ENCODE measurements at regions not wholly inside any gene's neighbourhood (a gene's known extent, or its start where the extent isn't known, plus 50 kb on each side); places are given as distances from the start of the nearest gene placed in this dataset.

DNA sequence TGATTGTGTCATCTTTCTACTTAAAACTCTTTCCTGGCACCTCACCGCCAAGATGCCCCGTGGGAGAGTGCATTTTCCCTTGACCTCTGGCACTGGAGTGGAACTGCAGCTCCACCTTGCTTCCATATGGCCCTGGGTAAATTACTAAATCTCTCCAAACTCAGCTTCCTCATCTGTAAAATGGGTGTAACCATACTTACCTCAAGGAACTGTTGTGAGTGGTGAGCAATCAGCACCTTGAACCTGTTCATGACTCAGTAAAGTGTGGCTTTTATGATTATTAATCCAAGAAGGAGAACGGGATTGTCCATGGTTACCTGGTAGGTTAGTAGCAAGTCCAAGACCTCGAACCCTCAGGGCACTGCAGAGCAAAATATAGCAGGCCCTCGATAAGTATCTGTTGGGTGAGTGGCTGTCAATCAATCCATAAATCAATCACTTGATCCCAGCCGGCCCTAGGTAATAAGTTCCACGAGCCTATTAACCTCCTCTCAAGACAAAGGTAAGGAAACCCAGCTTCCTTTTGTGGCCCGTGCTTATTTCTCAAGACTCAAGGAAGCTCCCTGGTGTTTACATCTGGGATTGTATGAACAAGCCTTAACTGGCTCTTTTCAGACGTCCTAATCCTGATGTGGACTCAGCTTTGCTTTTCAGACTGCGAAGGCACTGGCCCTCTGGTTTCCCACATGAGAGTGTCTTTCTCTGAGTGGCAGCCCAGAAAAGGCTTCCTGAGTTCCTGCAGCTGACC lies 114.0 kb upstream of the GJB5 start:
- Histone ChIP-seq H3K27me3 (no peaks in the 10 kb centered on the region), H3K4me1 (no peaks in the 10 kb centered on the region), H3K4me3 (no peak overlapping the region), H3K27ac (replicated peaks in 1 of 4) (no peak overlapping the region), H3K36me3 (no peaks in the 10 kb centered on the region), H3K9me3 (no peaks in the 10 kb centered on the region)
- intact Hi-C loops (cut with DNase I) = no loop called here
- no peak for DNase-seq (ENCODE audit: extremely low spot score)
- TF ChIP-seq EP300 (IDR thresholded peaks at IDR 0.05) (no peak), POLR2A (IDR thresholded peaks at IDR 0.05; ENCODE audit: low read depth) (no peak)
- WGBS = 74% methylated on average over 10 of the region's 10 CpGs

DNA sequence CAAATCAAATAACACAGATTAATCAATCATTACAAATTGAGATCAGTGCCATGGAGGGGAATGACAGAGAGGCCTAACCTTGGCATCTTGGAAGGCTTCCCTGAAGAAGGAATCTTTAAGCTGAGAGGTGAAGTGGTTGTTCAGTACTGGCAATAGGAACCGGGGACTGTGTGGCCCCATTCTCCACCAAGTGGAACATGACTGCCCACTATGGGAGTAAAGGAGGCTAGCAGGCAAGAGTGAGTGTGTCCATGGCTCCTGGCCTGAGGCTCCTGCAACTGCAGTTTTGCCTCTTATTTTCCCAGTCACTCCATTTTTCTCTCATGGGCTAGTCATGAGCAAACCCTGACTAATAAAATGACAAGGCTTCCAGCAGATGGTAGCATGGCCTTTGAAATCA lies 112.2 kb upstream of the GJB5 start:
- TF ChIP-seq, protein P1, sequence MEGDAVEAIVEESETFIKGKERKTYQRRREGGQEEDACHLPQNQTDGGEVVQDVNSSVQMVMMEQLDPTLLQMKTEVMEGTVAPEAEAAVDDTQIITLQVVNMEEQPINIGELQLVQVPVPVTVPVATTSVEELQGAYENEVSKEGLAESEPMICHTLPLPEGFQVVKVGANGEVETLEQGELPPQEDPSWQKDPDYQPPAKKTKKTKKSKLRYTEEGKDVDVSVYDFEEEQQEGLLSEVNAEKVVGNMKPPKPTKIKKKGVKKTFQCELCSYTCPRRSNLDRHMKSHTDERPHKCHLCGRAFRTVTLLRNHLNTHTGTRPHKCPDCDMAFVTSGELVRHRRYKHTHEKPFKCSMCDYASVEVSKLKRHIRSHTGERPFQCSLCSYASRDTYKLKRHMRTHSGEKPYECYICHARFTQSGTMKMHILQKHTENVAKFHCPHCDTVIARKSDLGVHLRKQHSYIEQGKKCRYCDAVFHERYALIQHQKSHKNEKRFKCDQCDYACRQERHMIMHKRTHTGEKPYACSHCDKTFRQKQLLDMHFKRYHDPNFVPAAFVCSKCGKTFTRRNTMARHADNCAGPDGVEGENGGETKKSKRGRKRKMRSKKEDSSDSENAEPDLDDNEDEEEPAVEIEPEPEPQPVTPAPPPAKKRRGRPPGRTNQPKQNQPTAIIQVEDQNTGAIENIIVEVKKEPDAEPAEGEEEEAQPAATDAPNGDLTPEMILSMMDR (IDR thresholded peaks at IDR 0.05) = no peak
- TF ChIP-seq POLR2A (IDR thresholded peaks at IDR 0.05; ENCODE audit: low read depth) (no peak), EP300 (IDR thresholded peaks at IDR 0.05) (no peak), POLR2AphosphoS5 (IDR thresholded peaks at IDR 0.05) (no peak)
- Histone ChIP-seq H3K27me3 (peaks cover 0 to 15% (median 3%) of the 10 kb centered on the region in 4 donors), H3K9me3 (no peaks in the 10 kb centered on the region), H3K4me1 (no peaks in the 10 kb centered on the region), H3K36me3 (no peaks in the 10 kb centered on the region), H3K27ac (replicated peaks in 1 of 4) (no peak overlapping the region), H3K4me3 (no peak overlapping the region)
- WGBS = 44% methylated on average over 1 of the region's 1 CpG
- no peak for DNase-seq (ENCODE audit: extremely low spot score)
- intact Hi-C loops (cut with DNase I) = no loop called here

GRCh38 chr1:34645109-34645688 lies 109.6 kb upstream of the GJB5 start:
- no peak overlapping the region for H3K27ac ChIP-seq (replicated peaks in 1 of 4)
- H3K4me3 ChIP-seq = no peak overlapping the region
- intact Hi-C loops (cut with DNase I) = no loop called here
- peaks cover 0 to 38% (median 5%) of the 10 kb centered on the region in 4 donors for H3K27me3 ChIP-seq
- H3K36me3 ChIP-seq = no peaks in the 10 kb centered on the region
- no peak for DNase-seq (ENCODE audit: extremely low spot score)
- H3K9me3 ChIP-seq = no peaks in the 10 kb centered on the region
- no peaks in the 10 kb centered on the region for H3K4me1 ChIP-seq
- no peak for TF ChIP-seq POLR2A (IDR thresholded peaks at IDR 0.05; ENCODE audit: low read depth)
- no peak for TF ChIP-seq EP300 (IDR thresholded peaks at IDR 0.05)
- TF ChIP-seq POLR2AphosphoS5 (IDR thresholded peaks at IDR 0.05) = no peak
- TF ChIP-seq, protein P1 (IDR thresholded peaks at IDR 0.05) = no peak
- 20% methylated on average over 7 of the region's 7 CpGs for whole genome bisulfite sequencing

GRCh38 chr1:34645919-34646318 lies 108.9 kb upstream of the GJB5 start:
- intact Hi-C loops (cut with DNase I) = no loop called here
- TF ChIP-seq POLR2AphosphoS5 (IDR thresholded peaks at IDR 0.05) (no peak), POLR2A (IDR thresholded peaks at IDR 0.05; ENCODE audit: low read depth) (no peak), EP300 (IDR thresholded peaks at IDR 0.05) (no peak)
- TF ChIP-seq, protein P1 (IDR thresholded peaks at IDR 0.05) = no peak
- 60% methylated on average over 3 of the region's 3 CpGs for WGBS

GRCh38 chr1:34648501-34648900 lies 106.3 kb upstream of the GJB5 start:
- no peak overlapping the region for H3K27ac ChIP-seq (replicated peaks in 1 of 4)
- no peaks in the 10 kb centered on the region for H3K4me1 ChIP-seq
- intact Hi-C loops (cut with DNase I) = no loop called here
- H3K9me3 ChIP-seq = no peaks in the 10 kb centered on the region
- H3K27me3 ChIP-seq = peaks cover 0 to 71% (median 5%) of the 10 kb centered on the region in 4 donors
- H3K36me3 ChIP-seq = no peaks in the 10 kb centered on the region
- no peak for TF ChIP-seq POLR2AphosphoS5 (IDR thresholded peaks at IDR 0.05)
- TF ChIP-seq, protein P1 (IDR thresholded peaks at IDR 0.05) = no peak
- no peak for DNase-seq (ENCODE audit: extremely low spot score)
- WGBS = 61% methylated on average over 6 of the region's 6 CpGs
- H3K4me3 ChIP-seq = no peak overlapping the region

More at GRCh38 chr1:34645919-34646318, 108.9 kb upstream of the GJB5 start:
- no peak for DNase-seq (ENCODE audit: extremely low spot score)
- no peaks in the 10 kb centered on the region for H3K36me3 ChIP-seq
- H3K27me3 ChIP-seq = peaks cover 0 to 45% (median 5%) of the 10 kb centered on the region in 4 donors
- no peak overlapping the region for H3K4me3 ChIP-seq
- no peaks in the 10 kb centered on the region for H3K9me3 ChIP-seq
- H3K4me1 ChIP-seq = no peaks in the 10 kb centered on the region
- H3K27ac ChIP-seq (replicated peaks in 1 of 4) = no peak overlapping the region

All from esophagus muscularis mucosa (tissue), 4 donors.